GM12864 (cell line): ENCODE measurements at regions not wholly inside any gene's neighbourhood (a gene's known extent, or its start where the extent isn't known, plus 50 kb on each side); places are given as distances from the start of the nearest gene placed in this dataset.

Experiments
- DNase-seq: peaks from one replicate; pipeline ENCODE4 v3.0.0-alpha.2; 2011; ENCODE audit warnings: low read depth
- H3K4me3 ChIP-seq: 2 replicates; pipeline ENCODE4 v1.5.1; 2011; ENCODE audit warnings: mild to moderate bottlenecking, low read depth, low read length, control low read depth
- TF ChIP-seq, protein P1 (sequence below): IDR thresholded peaks from 2 replicates; pipeline ENCODE4 v1.5.1; 2011; ENCODE audit warnings: low read depth, mild to moderate bottlenecking, moderate library complexity, low read length, control low read depth, inconsistent platforms; ENCODE audit errors: missing control alignments

DNA sequence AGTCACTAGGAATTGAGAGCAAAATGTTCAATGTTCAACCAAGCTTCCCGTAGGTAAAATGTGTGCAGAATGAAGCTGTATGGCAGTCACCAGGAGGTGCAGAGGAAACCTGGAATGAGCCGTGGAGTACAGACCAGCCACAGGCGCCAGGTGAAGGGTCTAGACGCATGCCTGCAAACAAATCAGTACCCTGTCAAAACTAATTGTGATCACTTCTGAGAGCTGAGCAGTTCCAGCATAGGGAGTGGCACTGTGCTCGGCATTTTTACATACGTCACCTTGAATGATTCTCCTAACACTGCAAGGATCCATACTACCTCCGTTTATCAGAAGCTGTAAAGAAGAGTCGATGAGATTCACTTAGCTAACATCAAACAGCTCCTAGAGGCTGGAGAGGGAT, 346.1 kb upstream of the ID2 start:
- TF ChIP-seq, protein P1, sequence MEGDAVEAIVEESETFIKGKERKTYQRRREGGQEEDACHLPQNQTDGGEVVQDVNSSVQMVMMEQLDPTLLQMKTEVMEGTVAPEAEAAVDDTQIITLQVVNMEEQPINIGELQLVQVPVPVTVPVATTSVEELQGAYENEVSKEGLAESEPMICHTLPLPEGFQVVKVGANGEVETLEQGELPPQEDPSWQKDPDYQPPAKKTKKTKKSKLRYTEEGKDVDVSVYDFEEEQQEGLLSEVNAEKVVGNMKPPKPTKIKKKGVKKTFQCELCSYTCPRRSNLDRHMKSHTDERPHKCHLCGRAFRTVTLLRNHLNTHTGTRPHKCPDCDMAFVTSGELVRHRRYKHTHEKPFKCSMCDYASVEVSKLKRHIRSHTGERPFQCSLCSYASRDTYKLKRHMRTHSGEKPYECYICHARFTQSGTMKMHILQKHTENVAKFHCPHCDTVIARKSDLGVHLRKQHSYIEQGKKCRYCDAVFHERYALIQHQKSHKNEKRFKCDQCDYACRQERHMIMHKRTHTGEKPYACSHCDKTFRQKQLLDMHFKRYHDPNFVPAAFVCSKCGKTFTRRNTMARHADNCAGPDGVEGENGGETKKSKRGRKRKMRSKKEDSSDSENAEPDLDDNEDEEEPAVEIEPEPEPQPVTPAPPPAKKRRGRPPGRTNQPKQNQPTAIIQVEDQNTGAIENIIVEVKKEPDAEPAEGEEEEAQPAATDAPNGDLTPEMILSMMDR = no peak
- no peak for DNase-seq
- H3K4me3 ChIP-seq = no peak overlapping the region

DNA sequence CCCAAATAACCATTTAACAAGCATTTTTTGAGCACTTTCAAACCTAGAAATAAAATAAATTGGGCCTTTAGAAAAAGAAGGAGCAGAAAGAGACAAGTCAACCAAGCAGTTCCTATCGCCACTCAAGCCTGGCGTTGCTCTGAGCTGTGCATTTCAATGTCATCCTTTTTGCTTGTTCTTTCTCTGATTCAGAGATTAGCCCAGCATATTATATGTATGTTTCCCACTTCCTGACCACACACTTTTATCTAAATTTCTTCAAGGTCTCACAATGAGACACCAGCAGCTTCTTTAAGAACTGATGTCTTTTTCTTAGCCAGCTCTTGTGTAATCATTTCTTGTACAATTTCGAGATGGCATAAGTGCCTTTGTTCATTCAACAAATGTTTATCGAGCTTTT, 344.5 kb upstream of the ID2 start:
- TF ChIP-seq, protein P1 = no peak
- no peak for DNase-seq
- no peak overlapping the region for H3K4me3 ChIP-seq

DNA sequence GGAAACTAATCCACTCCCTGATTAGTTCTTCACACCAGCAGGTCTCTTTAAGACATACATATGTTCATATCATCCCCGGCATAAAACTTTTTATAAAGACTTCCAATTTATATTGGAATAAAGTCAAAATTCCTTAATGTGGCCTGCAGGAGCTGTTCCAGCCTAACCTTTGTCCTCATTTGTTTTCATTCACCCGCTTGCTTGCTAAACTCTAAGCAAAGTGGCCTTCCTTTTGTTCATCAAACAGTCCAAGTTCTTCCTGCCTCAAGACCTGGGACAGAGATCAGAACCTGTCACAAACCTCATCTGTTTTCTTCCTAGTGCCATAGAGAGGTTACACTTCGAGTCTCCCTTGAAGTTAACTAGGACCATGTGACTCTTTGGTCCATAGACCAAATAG, 339.4 kb upstream of the ID2 start:
- DNase-seq = no peak
- TF ChIP-seq, protein P1 = no peak

DNA sequence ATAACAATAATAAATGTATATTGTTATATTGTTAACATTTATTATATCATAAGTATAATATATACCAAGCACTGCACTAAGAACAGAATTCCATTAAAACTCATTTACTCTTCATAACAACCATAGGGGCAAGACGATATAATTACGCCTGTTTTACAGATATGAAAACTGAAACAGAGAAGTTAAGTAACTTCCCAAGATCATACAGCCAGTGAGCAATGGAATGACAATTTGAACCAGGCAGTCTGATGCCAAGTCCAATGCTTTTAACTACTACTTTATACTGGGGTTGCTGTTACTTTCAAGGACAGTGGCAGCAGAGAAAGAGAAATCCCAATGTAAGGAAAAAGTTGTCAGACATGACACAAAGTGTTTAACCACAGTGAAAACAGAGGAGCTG, 338.8 kb upstream of the ID2 start:
- TF ChIP-seq, protein P1 = no peak
- DNase-seq = no peak

More for the DNA sequence above, 339.4 kb upstream of the ID2 start:
- no peak overlapping the region for H3K4me3 ChIP-seq

DNA sequence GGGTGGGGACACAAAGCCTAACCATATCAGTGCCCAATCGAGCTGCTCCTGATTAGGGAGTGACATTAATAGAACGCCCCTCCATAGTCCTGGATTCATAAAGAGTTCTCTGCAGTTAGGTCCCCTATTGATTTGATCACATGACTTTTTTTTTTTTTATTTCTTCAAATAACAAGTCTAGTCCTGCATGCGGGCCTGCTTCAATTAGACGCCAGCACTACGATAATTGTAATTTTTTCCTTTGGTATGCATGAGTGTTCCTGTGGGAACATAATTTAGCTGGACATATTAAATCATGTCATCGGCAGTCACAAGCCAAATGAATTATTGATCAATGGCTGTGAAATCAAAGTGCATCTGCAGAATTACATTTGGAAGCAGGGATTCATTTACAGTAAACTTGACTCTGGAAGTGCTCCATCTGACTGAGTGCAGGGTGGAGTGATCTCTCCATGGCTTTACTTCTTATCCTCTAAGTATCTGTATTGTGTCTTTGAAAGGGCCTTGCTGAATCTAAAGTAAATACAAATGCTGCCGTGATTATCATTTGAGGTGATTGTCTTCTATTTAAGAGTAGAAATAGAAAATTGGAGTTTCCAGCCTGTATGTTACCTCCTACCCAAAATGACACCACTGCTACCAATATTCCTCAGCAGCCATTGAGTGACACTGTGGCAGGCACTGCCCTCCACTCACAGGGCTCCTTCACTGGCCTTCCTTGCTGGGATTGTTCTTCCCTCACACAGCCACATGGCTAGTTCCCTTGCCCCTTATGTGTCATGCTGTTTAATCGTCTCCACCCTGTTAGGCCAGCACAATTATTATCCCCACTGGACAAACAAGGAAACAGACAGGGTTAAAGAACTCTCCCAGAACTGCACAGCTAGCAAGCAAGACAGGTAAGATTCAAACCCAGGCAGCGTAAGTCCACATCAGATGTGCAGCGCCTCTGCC, 337.4 kb upstream of the ID2 start:
- TF ChIP-seq, protein P1 = no peak
- no peak overlapping the region for H3K4me3 ChIP-seq
- DNase-seq = no peak

More for the DNA sequence above, 338.8 kb upstream of the ID2 start:
- no peak overlapping the region for H3K4me3 ChIP-seq

DNA sequence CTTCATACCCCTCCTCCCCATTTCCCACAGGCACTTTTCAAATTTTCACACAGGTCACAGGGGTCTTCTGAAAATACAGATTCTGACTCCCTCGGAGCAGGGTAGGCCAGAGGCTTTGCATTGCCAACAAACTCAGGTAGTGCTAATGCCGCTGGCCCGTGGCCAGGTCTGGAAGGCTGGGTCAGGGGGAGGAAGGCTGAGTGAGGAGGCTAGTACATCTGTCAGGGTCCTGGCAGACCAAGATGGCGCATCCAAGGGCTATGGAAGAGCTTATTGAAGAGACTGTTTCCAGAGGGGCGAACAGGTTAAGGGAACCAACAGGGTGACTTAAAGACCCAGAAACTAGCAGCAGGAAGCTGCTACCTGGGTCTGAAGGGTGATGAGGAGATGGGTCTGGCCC, 336.7 kb upstream of the ID2 start:
- no peak overlapping the region for H3K4me3 ChIP-seq
- TF ChIP-seq, protein P1 = no peak
- DNase-seq = no peak

DNA sequence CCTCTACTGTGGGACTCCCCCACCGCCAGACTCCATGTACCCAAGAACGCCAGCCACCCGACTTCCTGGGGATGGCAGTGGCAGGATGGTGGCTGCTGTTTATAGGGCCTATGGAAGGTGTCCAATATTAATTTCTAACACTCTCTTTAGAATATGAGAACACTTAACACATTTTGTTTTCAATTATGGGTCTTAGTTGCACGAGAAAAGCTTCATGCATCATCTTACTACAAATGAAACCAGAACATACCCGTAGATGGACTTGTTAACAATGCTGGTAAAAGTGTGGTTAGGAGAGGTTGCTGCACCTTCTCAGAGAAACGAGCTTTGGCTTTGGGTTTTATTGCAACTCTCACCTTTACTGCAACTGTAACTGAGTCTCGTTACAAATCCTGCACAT, 335.6 kb upstream of the ID2 start:
- H3K4me3 ChIP-seq = no peak overlapping the region
- TF ChIP-seq, protein P1 = no peak
- DNase-seq = no peak
